ENCODE measurements at regions not wholly inside any gene's neighbourhood (a gene's known extent, or its start where the extent isn't known, plus 50 kb on each side); places are given as distances from the start of the nearest gene placed in this dataset.
A peak's percentile ranks its signal among the peaks of the same experiment; 100 is the strongest.
"Not testable (repeated sequence)": the region's sequence is repeated elsewhere in the genome, so short reads cannot be mapped to it uniquely, and the experiment has no call there.

DNA sequence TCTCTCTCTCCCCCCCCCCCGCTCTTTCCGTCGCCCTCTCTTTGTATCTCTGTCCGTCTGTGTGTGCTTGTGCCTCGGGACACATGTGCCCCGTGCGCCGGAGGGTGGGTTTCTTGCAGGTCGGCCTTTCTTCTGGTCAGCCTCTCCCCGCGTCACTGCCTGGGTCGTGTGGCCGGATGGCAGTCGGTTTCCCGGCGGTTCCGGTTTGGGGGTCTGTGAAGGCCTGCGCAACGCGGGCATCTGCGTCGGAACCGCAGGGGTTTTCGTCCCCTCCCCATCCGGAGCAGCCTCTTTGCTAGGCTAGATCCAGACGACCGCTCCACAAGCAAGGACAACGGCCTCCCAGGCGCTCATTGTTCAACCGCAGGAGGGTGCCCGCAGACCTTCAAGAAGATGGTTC is 1398.6 kb upstream of the PCDH10 start:
- not testable (repeated sequence) for DNase-seq (ENCODE audit: low read depth)

DNA sequence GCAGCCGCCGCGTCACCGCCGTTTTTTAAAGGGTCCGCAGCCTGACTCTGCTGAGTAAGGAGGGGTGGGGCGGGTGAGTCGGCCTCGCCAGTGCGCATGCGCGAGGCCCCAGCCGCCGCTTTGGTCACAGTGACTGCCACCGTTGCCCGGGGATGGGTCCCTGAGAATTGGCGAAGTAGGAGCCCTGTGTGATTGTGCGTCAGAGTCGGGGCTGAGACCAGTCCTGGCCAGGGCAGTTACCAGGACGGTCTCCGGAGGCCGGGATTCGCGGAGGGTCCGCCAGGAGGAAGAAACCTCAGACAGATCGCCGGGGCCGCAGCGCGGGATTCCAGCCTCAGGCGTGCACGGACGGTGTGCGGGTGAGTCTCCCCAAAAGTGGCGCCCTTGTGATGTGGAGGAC is 1386.9 kb upstream of the PCDH10 start:
- DNase-seq (ENCODE audit: low read depth): not testable (repeated sequence)

DNA sequence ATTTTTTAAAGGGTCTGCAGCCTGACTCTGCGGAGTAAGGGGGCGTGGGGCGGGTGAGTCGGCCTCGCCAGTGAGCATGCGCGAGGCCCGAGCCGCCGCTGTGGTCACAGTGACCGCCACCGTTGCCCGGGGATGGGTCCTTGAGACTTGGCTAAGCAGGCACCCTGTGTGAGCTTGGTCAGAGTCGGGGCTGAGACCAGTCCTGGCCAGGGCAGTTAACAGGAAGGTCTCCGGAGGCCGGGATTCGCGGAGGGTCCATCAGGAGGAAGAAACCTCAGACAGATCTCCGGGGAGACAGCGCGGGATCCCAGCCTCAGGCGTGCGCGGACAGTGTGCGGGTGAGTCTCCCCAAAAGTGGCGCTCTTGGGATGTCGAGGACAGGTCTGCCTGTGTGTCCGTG is 1384.4 kb upstream of the PCDH10 start:
- no peak for DNase-seq (ENCODE audit: low read depth)

DNA sequence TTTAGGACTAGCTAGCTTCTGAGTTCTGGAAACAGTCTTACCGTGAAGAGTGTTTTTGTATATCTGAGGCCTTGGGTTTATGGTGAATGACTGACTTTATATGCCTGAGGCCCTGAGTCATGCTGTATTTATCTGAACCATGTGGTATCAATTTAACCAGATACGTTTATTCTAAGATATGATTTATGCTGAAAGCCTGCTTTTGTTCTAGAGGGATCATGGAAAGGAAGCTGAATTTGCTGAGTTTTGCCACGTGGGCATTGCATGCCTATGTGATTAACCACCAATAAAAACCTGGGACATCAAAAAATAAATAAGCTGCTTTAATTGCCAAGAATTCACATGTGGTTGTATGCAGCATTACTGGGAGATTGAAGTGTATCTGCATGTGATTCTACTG is 1374.7 kb upstream of the PCDH10 start:
- peak; percentile 85 for DNase-seq (ENCODE audit: low read depth)

DNA sequence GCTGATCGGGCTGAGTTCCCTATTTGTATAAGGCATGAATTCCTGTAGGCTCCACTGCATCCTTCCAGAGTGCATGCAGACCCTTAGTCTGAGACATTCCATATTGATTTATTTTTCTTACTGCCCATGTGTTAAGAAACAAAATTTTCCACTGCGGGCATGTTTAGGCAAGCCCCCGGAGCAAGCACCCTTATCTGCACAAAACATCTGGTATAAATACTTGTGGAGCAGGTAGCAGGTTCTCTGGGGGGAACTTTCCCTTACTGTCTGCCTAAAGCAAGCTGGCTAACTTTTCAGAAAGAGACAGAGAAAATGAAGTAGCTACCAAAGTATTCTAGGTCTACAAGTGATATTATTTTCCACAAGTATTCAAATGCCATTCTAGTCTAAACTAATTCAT is 1338.5 kb upstream of the PCDH10 start:
- DNase-seq (ENCODE audit: low read depth): not testable (repeated sequence)

All from GM04503 (cell line).